DMS114 treated with DMSO at 0.1 percent for 48 hours (cell line): ENCODE measurements at regions not wholly inside any gene's neighbourhood (a gene's known extent, or its start where the extent isn't known, plus 50 kb on each side); places are given as distances from the start of the nearest gene placed in this dataset.

ENCODE experiments used
- DNase-seq: peaks from one replicate; lab custom pipeline; 2025; ENCODE audit not compliant: unreplicated experiment; lab: John Stamatoyannopoulos, UW

DNA sequence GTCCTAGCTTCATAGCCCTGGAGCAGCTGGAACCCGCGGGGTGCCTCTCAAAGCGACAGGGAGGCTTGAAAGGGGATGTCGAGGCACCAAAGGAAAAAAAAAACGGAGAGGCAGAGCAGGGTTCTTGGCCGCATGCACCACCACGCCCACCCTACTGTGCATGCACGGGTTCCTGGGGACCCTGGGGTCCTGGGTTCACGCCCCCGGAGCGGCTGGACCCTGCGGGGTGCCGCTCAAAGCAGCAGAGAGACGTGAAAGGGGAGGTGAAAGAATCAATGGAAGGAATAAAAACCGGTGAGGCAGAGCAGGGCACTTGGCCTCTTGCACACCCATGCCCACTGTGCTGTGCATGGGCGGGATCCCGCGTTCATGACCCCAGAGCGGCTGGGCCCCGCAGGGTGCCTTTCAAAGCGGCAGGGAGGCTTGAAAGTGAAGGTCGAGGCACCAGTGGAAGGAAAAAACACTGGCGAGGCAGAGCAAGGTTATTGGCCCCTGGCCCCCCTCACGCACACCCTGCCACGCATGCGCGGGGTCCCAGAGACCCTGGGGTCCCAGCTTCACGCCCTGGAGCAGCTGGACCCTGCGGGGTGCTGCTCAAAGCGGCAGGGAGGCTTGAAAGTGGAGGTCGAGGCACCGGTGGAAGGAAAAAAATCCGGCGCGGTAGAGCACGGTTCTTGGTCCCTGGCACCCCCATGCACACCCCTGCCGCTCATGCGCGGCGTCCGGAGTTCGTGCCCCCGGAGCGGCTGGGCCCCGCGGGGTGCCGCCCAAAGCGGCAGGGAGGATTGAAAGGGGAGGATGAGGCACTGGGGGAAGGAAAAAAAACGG lies 318.5 kb downstream of the ALG10 start:
- DNase-seq = no peak

DNA sequence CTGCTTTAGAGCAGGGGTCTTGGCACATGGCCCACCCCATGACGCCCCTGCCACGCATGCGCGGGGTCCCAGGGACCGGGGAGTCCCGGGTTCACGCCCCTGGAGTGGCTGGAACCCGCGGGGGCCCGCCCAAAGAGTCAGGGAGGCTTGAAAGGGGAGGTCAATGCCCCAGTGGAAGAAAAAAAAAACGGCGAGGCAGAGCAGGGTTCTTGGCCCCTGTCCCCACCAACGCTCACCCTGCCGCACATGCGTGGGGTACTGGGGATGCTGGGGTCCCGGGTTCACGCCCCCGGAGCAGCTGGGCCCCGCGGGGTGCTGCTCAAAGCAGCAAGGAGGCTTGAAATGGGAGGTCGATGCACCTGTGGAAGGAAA lies 319.1 kb downstream of the ALG10 start:
- no peak for DNase-seq

DNA sequence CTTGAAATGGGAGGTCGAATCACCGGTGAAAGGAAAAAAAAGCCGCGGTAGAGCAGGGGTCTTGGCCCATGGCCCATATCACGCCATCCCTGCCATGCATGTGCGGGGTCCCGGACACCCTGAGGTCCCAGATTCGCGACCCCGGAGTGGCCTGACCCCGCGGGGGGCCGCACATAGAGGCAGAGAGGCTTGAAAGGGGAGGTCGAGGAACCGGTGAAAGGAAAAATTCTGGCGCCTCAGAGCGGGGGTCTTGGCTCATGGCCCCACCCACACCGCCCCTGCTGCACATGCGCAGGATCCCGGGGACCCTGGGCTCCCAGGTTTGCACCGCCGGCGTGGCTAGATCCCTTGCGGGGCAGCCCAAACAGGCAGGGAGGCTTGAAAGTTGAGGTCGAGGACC lies 319.8 kb downstream of the ALG10 start:
- DNase-seq = no peak

DNA sequence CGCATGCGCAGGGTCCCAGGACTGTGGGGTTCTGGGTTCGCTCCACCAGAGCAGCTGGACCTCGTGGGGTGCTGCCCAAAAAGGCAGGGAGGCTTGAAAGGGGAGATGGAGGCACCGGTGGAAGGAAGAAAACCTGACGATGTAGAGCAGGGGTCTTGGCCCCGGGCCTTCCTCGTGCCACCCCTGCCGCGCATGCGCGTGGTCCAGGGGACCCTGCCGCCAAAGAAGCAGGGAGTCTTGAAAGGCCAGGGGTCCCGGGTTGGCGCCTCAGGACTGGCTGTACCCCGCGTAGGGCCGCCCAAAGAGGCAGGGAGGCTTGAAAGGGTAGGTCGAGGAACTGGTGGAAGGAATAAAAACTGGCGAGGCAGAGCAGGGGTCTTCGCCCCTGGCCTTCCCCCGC lies 321.0 kb downstream of the ALG10 start:
- no peak for DNase-seq

DNA sequence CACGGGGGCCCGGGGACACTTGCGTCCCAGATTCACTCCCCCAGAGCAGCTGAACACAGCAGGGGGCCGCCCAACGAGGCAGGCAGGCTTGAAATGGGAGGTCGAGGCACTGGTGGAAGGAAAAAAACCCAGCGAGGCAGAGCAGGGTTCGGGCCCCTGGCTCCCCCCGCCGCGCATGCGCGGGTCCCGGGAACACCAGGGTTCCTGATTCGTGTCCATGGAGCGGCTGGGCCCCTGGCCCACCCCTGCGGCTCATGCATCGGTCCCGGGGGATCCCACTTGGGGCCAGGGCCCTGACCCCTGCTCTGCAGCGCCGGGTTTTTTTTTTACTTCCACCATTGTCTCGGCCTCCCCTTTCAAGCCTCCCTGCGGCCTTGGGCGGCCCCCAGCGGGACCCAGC lies 321.5 kb downstream of the ALG10 start:
- no peak for DNase-seq

DNA sequence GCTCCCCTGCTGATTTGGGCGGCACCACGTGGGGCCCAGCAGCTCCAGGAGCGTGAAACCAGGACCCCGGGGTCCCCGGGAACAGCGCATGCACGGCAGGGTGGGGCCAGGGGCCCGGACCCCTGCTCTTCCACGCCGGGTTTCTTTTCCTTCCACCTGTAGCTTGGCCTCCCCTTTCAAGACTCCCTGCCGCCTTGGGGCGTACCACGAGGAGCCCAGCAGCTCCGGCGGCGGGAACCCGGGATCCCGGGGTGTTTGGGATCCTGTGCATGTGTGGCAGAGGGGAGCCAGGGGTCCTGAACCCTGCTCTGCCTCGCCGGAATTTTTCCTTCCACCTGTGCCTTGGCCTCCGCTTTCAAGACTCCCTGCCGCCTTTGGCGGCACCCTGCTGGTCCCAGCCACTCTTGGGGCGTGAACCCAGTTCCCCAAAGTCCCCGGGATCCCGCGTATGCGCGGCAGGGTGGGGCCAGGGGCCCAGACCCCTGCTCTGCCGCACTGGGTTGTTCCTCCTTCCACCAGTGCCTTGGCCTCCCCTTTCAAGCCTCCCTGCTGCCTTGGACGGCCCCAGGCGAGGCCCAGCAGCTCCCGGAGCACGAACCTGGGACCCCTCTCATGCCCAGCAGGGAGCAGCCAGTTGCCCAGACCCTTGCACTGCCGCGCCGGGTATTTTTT lies 322.7 kb downstream of the ALG10 start:
- no peak for DNase-seq

DNA sequence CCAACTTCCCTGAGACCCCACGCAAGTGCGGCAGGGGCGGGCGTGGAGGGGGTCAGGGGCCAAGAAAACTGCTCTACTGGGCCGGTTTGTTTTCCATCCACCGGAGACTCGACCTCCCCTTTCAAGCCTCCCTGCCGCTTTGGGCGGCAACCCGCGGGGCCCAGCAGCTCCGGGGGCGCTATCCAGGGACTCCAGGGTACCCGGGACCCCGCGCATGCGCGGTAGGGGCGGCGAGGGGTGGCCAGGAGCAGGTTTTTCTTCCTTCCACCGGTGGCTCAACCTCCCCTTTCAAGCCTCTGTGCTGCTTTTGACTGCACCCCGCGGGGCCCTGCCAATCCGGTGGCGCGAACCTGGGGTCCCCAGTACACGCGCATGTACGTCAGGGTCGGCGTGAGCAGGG lies 323.5 kb downstream of the ALG10 start:
- DNase-seq = no peak

DNA sequence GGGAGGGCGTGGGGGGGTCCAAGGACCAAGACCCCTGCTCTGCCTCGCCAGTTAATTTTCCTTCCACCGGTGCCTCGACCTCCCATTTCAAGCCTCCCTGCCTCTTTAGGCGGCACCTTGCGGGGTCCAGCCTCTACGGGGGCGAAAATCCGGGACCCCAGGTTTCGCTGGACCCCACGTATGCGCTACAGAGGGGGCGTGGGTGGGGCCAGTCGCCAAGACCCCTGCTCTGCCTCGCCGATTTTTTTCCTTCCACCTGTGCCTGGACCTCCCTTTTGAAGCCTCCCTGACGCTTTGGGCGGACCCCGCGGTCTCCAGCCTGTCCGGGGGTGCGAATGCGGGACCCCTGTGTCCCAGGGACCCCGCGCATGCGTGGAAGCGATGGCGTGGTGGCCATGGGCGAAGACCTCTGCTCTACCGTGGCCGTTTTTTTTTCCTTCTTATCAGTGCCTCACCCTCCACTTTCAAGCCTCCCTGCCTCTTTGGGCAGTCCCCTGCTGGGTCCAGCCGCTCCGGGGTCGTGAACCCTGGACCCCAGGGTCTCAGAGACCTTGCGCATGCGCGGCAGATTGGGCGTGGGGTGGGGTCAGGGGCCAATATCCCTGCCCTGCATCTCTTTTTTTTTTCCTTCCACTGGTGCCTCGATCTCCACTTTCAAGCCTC lies 324.2 kb downstream of the ALG10 start:
- no peak for DNase-seq

DNA sequence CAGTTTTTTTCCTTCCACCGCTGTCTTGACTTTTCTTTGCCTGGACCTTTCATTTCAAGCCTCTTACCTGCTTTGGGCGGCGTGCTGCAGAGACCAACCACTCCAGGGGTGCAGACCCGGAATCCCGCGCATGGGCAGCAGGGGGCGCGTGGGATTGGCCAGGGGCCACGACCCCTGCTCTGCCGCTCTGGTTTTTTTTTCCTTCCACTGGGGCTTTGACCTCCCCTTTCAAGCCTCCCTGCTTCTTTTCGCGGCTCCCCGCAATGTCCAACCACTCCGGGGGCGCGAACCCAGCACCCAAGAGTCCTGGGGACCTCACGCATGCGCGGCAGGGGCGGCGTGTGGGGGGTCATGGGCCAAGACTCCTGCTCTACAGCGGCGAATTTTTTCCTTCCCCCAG lies 325.1 kb downstream of the ALG10 start:
- no peak for DNase-seq

DNA sequence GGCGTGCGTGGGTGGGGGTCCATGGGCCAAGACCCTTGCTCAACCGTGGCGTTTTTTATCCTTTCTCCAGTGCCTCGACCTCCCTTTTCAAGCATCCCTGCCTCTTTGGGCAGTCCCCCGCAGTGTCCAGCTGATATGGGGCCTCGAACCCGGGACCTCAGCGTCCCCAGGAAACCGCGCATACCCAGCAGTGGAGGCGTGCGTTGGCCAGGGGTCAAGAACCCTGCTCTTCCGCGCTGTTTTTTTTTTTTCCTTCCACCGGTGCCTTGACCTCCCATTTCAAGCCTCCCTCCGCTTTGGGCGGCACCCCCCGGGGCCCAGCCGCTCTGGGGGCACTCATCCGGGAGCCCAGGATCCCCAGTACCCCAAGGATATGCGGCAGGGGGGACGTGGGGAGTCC lies 325.8 kb downstream of the ALG10 start:
- no peak for DNase-seq

DNA sequence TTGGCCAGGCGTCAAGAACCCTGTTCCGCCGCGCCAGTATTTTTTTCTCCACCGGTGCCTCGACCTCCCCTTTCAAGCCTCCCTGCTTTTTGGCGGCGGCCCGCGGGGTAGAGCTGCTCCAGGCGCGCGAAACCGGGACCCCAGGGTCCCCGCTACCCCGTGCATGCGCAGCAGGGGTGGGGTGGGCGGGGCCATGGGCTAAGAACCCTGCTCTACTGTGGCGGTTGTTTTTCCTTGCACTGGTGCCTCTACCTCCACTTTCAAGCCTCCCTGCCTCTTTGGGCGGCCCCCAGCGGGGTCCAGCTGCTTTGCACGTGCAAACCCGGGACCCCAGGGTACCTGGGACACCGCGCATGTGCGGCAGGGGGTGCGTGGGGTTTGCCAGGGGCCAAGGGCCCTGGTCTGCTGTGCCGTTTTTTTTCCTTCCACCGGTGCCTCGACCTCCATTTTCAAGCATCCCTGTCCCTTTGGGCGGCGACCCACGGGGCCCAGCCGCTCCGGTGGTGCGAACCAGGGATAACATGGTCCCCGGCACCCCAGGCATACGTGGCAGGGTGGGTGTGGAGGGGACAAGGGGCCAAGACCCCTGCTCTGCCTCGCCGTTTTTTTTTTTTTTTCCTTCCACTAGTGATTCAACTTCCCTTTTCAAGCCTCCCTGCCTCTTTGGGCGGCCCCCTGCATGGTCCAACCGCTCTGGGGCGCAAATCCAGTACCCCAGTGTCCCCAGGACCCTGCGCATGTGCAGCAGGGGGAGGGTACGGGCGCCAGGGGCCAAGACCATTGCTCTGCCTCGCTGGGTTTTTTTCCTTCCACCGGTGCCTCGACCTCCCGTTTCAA lies 326.8 kb downstream of the ALG10 start:
- DNase-seq = no peak

DNA sequence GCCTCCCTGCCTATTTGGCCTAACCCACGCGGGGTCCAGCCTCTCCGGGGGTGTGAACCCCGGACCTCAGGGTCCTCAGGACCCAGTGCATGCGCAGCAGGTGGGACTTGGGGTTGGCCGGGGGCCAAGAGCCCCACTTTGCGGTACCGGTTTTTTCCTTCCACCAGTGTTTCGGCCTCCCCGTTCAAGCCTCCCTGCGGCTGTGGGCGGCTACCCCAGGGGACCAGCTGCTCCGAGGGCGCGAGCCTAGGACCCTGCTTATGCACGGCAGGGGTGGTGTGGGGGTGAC lies 327.3 kb downstream of the ALG10 start:
- no peak for DNase-seq

DNA sequence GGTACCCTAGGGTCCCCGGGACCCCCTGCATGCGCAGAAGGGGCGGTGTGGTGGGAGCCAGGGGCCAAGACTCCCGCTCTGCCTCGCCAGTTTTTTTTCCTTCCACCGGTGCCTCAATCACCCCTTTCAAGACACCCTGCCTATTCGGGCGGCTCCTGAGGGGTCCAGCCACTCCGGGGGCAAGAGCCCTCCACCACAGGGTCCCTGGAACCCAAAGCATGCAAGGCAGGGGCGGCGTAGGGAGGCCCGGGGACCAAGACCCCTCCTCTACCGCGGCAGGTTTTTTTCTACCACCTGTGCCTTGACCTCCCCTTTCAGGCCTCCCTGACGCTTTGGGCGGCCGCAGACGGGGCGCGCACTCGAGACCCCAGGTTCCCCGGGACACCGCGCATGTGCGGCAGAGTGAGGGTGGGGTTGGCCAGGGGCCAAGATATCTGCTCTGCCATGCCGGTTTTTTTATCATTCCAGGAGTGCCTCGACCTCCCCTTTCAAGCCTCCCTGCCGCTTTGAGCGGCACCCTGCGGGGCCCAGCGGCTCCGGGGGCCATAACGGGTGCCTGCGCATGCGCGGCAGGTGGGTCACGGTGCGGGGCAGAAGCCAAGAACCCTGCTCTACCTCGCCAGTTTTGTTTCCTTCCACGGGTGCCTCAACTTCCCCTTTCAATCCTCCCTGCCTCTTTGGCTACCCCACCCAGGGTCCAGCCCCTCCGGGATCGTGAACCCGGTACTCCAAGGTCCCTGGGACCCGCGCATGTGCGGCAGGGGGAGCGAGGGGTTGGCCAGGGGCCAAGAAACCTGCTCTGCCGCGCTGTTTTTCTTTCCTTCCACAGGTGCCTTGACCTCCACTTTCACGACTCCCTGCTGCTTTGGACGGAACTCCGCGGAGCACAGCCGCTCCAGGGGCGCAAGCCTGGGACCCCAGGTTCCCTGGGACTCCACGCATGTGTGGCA lies 328.1 kb downstream of the ALG10 start:
- DNase-seq = no peak

DNA sequence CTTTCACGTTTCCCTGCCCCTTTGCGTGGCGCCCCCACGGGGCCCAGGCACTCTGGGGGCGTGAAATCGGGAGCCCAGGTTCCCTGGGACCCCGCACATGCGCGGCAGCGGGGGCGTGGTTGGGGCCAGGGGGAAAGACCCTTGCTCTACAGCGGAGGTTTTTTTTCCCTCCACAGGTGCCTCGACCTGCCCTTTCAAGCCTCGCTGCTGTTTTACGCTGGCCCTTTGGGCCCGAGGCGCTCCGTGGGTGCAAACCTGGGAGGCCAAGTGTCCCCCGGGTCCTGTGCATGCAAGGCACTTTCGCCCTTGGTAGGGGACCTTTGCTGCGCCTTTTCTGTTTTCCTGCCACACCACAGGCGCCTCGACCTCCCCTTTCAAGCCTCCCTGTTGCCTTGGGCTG lies 329.8 kb downstream of the ALG10 start:
- DNase-seq = no peak

DNA sequence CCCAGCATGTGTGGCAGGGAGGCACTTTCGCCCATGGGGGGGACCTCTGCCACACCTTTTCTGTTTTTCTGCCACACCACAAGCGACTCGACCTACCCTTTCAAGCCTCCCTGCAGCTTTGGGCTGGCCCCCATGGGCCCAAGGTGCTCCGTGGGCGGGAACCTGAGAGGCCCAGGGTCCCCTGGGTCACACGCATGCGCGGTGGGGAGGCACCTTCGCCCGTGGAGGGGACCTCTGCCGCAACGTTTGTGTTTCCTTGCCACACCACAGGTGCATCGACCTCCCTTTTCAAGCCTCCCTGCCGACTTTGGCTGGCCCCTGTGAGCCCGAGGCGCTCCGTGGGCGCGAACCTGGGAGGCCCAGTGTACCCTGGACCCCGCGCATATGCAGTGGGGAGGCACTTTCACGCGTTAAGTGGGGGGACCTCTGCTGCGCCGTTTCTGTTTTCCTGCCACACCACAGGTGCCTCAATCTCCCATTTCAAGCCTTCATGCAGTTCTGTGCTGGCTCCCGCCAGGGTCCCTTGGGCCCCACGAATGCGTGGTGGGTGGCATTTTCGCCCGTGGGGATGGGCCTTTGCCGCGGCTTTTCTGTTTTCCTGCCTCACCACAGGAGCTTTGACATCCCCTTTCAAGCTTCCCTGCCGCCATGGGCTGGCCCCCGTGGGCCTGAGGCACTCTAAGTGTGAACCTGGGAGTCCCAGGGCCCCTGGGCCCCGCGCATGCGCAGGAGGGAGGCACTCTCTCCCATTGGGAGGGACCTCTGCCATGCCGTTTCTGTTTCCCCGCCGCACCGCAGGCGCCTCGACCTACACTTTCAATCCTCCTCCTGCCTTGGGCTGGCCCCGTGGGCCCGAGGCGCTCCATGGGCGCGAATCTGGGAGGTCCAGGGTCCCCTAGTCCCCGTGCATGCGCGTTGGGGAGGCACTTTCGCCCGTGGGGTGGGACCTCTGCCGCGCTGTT lies 332.2 kb downstream of the ALG10 start:
- peak; percentile 19 for DNase-seq

DNA sequence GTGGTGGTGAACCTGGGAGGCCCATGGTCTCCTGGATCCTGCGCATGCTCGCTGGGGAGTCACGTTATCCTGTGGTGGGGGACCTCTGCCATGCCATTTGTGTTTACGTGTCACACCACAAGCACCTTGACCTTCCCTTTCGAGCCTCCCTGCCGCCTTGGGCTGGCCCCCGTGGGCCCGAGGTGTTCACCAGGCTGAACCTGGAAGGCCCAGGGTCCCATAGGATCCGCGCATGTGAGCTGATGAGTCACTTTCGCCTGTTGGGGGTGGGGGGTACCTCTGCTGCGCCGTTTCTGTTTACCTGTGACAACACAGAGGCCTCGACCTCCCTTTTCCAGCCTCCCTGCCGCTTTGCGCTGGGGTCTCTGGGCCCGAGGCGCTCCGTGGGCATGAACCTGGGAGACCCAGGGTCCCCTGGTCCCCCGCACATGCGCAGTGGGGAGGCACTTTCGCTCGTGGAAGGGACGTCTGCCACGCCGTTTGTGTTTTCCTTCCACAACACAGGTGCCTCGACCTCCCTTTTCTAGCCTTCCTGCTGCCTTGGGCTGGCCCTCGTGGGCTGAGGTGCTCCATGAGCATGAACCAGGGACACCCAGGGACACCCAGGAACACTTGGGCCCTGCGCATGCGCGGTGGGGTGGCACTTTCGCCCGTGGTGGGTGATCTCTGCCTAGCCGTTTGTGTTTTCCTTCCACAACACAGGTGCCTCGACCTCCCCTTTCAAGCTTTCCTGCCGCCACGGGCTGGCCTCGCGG lies 334.1 kb downstream of the ALG10 start:
- DNase-seq = no peak

DNA sequence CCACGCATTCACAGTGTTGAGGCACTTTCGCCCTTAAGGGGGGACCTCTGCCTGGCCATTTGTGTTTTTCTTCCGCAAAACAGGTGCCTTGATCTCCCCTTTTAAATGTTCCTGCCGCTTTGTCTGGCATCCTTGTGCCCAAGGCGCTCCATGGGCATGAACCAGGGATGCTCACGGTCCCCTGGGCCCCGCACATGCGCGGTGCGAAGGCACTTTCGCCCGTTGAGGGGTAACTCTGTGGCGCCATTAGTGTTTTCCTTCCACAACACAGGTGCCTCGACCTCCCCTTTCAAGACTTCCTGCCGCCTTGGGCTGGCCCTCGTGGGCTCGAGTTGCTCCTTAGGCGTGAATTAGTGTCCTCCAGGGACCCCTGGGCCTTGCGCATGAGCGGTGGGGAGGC lies 335.5 kb downstream of the ALG10 start:
- no peak for DNase-seq

DNA sequence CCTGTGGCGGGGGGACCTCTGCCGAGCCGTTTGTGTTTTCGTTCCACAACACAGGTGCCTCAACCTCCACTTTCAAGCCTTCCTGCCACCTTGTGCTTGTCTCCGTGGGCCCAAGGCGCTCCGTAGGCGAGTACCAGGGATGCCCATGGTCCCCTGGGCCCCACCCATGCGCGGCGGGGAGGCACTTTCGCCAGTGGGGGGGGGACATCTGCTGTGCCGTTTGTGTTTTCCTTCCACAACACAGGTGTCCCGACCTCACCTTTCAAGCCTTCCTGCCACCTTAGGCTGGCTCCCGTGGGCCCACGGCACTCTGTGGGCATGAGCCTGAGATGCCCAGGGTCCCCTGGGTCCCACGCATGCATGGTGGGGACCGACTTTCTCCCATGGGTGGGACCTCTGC lies 335.9 kb downstream of the ALG10 start:
- DNase-seq = no peak
